ENCODE measurements at regions not wholly inside any gene's neighbourhood (a gene's known extent, or its start where the extent isn't known, plus 50 kb on each side); places are given as distances from the start of the nearest gene placed in this dataset.

- H3K27ac ChIP-seq: no peak overlapping the region
- H3K4me3 ChIP-seq: no peak overlapping the region
- no peak for TF ChIP-seq CTCF (IDR thresholded peaks at IDR 0.05)
- no peak for DNase-seq (ENCODE audit: low spot score)
Measured at GRCh38 chr12:66901138-66901932, 222.5 kb upstream of the GRIP1 start.

- H3K4me3 ChIP-seq: no peak overlapping the region
- TF ChIP-seq CTCF (IDR thresholded peaks at IDR 0.05): no peak
Measured at GRCh38 chr12:66902020-66902419, 223.1 kb upstream of the GRIP1 start.

GRCh38 chr12:66903782-66904396 is 225.0 kb upstream of the GRIP1 start:
- TF ChIP-seq CTCF (IDR thresholded peaks at IDR 0.05): no peak
- no peak for DNase-seq (ENCODE audit: low spot score)
- no peak overlapping the region for H3K4me3 ChIP-seq

More at GRCh38 chr12:66902020-66902419, 223.1 kb upstream of the GRIP1 start:
- H3K27ac ChIP-seq: no peak overlapping the region
- no peak for DNase-seq (ENCODE audit: low spot score)

GRCh38 chr12:66905201-66905600 is 226.3 kb upstream of the GRIP1 start:
- DNase-seq (ENCODE audit: low spot score): no peak
- Histone ChIP-seq H3K4me3 (no peak overlapping the region), H3K27ac (no peak overlapping the region)
- no peak for TF ChIP-seq CTCF (IDR thresholded peaks at IDR 0.05)

More at GRCh38 chr12:66903782-66904396, 225.0 kb upstream of the GRIP1 start:
- no peak overlapping the region for H3K27ac ChIP-seq

- no peak overlapping the region for H3K27ac ChIP-seq
- no peak for TF ChIP-seq CTCF (IDR thresholded peaks at IDR 0.05)
- no peak for DNase-seq (ENCODE audit: low spot score)
- H3K4me3 ChIP-seq: no peak overlapping the region
Measured at GRCh38 chr12:66910366-66910974, 231.6 kb upstream of the GRIP1 start.

- TF ChIP-seq CTCF (IDR thresholded peaks at IDR 0.05): no peak
- DNase-seq (ENCODE audit: low spot score): no peak
- H3K27ac ChIP-seq: no peak overlapping the region
- H3K4me3 ChIP-seq: no peak overlapping the region
Measured at GRCh38 chr12:66915306-66915904, 236.5 kb upstream of the GRIP1 start.

All from coronary artery (tissue), 2 donors.